Left cardiac atrium (tissue), 4 donors: ENCODE measurements at regions not wholly inside any gene's neighbourhood (a gene's known extent, or its start where the extent isn't known, plus 50 kb on each side); places are given as distances from the start of the nearest gene placed in this dataset.

Source experiments
- ATAC-seq, 2 donors: fragments of 200-7000 bp; cut with Tn5 transposase; one replicate each; pipeline ENCODE4 v1.9.1; 2020; ENCODE audit warnings: mild to moderate bottlenecking in 2 of 2, moderate library complexity in 2 of 2
- DNase-seq: peaks from one replicate; pipeline ENCODE4 v3.0.0-alpha.2; 2020
- intact Hi-C, 2 donors: fragments of 100-400 bp; cut with DNase I; formaldehyde crosslinking; loops; one replicate each; pipeline versions ENCODE4 v1.14.1 to v1.15.1; 2022 to 2023
- donor health status: DM: no; HTN: yes; CAD: no.
- donor health status: DM: no; HTN: yes; CAD: no; lungs with severe emphysema.
- donor health status: DM: yes; HTN: yes; CAD: no.
- donor health status: Dilated cardiomyopathy.

- ATAC-seq: no peak
- intact Hi-C loops: no loop called here
- DNase-seq: no peak
Observed at GRCh38 chr4:144298519-144298918, 158.0 kb upstream of the GYPA start.

DNA sequence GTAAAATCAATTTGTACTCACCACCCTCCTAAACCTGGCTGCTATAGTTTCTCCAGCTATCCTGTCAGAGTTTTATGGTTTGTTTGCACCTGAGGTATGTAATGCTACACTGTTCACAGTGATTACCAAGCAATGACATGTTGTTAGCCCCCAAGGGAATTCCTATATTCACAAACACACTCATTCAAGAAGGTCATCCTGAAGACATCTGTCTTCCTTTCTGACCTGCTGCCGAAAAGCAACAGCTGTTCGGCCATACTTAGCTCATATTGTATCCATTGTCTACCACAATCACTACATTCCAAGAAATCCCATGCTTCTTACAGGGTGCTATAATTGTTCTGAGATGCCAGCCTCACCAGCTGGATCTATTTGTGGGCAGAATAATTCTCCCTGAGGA lies 160.1 kb upstream of the GYPA start:
- ATAC-seq (no peak), DNase-seq (no peak)
- intact Hi-C loops: no loop called here

GRCh38 chr4:144302704-144303536 lies 162.4 kb upstream of the GYPA start:
- no peak for ATAC-seq
- no peak for DNase-seq
- intact Hi-C loops: no loop called here

GRCh38 chr4:144304025-144304424 lies 163.5 kb upstream of the GYPA start:
- intact Hi-C loops: no loop called here
- DNase-seq (no peak), ATAC-seq (no peak)

GRCh38 chr4:144310535-144310934 lies 170.0 kb upstream of the GYPA start:
- no peak for ATAC-seq
- intact Hi-C loops: no loop called here

DNA sequence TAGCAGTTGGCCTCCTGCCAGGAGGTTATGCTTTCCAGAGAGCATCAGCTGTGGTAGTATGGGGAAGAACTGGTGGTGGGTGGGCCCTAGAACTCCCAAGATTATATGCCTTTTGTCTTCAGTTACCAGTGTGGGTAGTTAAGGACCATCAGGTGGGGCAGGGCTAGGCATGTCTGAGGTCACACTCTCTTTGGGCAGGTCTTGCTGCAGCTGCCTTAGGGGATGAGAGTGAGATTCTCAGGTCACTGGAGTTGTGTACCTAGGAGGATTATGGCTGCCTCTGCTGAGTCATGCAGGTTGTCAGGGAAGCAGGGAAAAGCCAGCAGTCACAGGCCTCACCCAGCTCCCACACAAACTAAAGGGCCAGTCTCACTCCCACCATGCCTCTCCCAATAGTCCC lies 172.9 kb upstream of the GYPA start:
- intact Hi-C loops: no loop called here
- DNase-seq: no peak
- ATAC-seq: no peak

More at GRCh38 chr4:144310535-144310934, 170.0 kb upstream of the GYPA start:
- no peak for DNase-seq

- ATAC-seq: no peak
- intact Hi-C loops: no loop called here
- no peak for DNase-seq
Observed at GRCh38 chr4:144316869-144317268, 176.4 kb upstream of the GYPA start.

- intact Hi-C loops: no loop called here
- DNase-seq: no peak
- no peak for ATAC-seq
Observed at GRCh38 chr4:144318797-144319196, 178.3 kb upstream of the GYPA start.

DNA sequence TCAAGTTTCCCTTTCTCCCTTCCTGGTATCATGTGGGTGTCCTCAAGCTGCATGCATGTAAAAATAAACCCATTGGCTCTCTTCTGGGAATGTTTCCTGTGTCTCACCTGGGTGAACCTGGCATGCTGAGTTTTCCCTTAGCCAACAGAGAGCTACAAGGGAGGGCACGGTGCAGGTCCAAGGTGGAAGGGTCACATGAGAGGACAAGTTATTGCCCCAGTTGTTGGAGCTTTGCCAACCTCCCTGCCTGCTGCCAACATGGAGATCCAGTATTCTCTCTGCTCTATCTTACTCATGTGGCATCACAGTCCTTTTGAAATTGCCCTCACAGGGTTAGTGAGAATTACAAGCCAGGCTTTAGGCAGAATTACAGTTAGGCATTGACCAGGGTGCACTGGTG lies 196.1 kb upstream of the GYPA start:
- ATAC-seq (no peak), DNase-seq (no peak)
- intact Hi-C loops: no loop called here

- intact Hi-C loops: no loop called here
- no peak for ATAC-seq
- no peak for DNase-seq
Observed at GRCh38 chr4:144338148-144338547, 197.6 kb upstream of the GYPA start.

DNA sequence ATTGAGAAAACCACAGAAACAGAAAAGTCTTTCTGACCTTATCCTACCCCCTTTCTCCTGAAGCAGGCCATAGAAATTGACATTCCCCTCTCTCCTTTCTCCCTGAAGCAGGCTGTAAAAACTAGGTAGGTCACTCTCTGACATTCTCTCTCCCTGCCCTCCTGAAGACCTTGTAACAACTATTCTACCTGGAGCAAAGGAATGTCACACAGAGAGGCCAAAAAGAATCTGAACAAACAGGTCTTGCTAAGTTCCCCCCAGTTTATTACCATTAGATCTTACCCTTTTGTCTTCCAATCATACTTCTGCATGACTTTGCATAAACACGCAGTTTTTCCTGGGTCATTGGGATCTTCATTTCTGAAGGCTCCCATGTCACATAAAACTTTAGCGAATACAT lies 198.3 kb upstream of the GYPA start:
- ATAC-seq (no peak), DNase-seq (no peak)
- intact Hi-C loops: no loop called here

DNA sequence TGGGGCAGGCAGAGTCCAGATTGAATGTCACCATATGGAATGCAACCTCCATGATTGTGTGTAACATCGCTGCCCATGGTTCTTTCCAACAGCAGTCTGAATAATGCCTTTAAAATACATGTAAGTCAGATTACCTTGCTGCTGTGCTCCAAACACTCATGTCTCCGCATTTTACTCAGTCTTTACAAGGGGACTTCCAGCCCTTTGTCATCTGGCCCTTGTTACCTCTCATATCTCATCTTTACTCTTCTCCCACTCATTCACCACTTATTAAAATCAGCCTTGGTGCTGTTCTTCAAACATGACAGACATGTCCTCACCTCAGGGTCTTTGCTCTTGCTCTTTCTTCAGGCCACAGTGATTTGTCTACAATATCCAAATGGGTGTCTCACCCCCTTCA lies 200.4 kb upstream of the GYPA start:
- DNase-seq (no peak), ATAC-seq (no peak)
- intact Hi-C loops: no loop called here

DNA sequence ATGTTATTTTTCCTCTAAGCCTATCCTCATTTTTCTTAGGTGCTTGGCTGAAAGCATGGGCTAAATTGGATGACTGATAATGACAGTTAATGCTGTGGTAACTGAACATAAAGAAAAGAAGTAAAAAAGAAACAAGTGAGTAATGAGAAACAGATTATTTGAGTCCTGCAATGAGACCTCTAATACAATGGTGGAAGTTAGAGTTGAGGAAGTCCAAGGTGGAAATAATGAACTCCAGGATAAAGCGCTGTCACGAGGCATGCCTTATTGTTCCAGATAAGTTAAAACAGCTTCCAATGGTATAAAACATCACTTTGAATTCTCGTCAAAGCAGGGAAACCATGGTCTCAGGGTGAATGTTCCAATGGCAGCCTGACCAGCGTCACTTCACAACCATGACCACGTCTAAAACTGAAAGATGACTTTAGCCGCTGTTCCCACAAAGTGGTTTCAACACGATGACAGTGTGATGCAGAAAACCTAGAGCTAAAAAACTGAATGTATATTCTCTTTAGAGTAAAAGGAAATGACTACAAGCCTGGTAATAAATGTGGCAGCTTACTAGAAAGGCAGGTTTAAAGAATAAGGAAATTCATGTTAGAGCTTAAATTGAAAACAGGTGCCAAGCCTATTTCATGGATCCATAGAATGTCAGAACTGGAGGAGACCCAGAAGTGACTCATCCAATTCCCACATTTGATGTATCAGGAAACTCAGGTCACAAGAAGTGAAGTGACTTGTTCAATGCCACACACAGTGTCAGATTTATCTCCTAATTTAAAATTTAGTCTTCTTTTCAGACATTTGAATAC lies 202.6 kb upstream of the GYPA start:
- ATAC-seq (no peak), DNase-seq (no peak)
- intact Hi-C loops: no loop called here

DNA sequence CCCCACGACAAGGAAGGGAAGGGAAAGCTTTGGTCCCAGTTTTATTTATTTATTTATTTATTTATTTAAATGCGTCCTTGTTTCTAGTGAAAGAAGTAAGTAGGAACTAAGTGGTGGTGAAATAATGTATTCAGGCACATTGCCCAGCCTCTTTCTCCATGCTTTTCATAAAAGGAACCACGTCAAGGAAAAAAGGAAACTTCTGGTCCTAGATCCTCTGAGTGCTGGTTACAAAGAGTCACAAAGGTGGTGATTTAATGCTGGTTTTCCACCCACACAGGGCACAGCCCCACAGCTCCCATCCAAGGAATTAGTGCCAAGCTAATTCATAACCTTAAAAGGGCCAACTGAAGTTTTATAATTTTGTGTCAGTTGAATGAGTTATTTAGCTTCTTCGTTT lies 206.6 kb upstream of the GYPA start:
- no peak for DNase-seq
- no peak for ATAC-seq
- intact Hi-C loops: no loop called here

GRCh38 chr4:144350706-144351105 lies 210.2 kb upstream of the GYPA start:
- DNase-seq: no peak
- intact Hi-C loops: no loop called here
- ATAC-seq: no peak

DNA sequence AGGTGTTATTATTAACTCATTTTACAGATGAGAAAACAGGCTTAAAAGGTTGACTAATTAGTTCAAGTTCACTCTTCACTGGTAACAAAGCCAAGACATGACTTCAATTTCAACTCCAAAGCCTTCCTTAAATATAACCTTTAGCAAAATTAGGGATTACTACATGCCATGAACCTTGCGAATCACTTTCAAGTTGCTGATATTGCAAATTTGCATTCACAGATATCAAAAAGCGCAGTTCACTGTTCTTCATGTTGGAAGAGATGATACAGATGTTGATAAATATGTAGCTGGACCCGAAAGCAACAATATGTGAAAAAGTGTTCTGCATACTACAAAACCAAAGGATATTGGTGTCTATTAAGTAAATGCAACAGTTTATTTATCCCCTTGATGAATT lies 210.8 kb upstream of the GYPA start:
- DNase-seq: no peak
- no peak for ATAC-seq
- intact Hi-C loops: no loop called here

- DNase-seq (no peak), ATAC-seq (no peak)
- intact Hi-C loops: no loop called here
Observed at GRCh38 chr4:144353292-144353691, 212.8 kb upstream of the GYPA start.

- ATAC-seq (peak; percentile 23 to 86), DNase-seq (no peak)
- intact Hi-C loops: no loop called here
Observed at GRCh38 chr4:144355811-144356757, 215.6 kb upstream of the GYPA start.

GRCh38 chr4:144356941-144357381 lies 216.4 kb upstream of the GYPA start:
- DNase-seq (no peak), ATAC-seq (peak in 1 of 2 donors; percentile 47)
- intact Hi-C loops: no loop called here

GRCh38 chr4:144357975-144358374 lies 217.5 kb upstream of the GYPA start:
- DNase-seq (no peak), ATAC-seq (no peak)
- intact Hi-C loops: no loop called here
